RCC 7860 (cell line): ENCODE measurements at regions not wholly inside any gene's neighbourhood (a gene's known extent, or its start where the extent isn't known, plus 50 kb on each side); places are given as distances from the start of the nearest gene placed in this dataset.

Source experiments
- DNase-seq: peaks from one replicate; pipeline ENCODE4 v3.0.0-alpha.2; 2015; ENCODE audit warnings: low spot score
- FAIRE-seq: peaks from 2 replicates; lab custom pipeline; 2012; peaks lifted over from hg19 to GRCh38; lab: Jason Lieb, UNC

GRCh38 chr1:222014001-222014400, 272.1 kb upstream of the DUSP10 start:
- FAIRE-seq (no peak), DNase-seq (no peak)

- DNase-seq (no peak), FAIRE-seq (no peak)
These were observed 270.9 kb upstream of the DUSP10 start for GRCh38 chr1:222012816-222013215.

GRCh38 chr1:222010306-222010705, 268.4 kb upstream of the DUSP10 start:
- FAIRE-seq (no peak), DNase-seq (no peak)

- no peak for DNase-seq
- FAIRE-seq, result no peak
These were observed 267.3 kb upstream of the DUSP10 start for GRCh38 chr1:222009105-222009730.

GRCh38 chr1:222006715-222007114, 264.8 kb upstream of the DUSP10 start:
- FAIRE-seq, result no peak

GRCh38 chr1:222004784-222005183, 262.9 kb upstream of the DUSP10 start:
- no peak for DNase-seq
- FAIRE-seq, result no peak

More at GRCh38 chr1:222006715-222007114, 264.8 kb upstream of the DUSP10 start:
- no peak for DNase-seq

- DNase-seq (no peak), FAIRE-seq (no peak)
These were observed 262.1 kb upstream of the DUSP10 start for GRCh38 chr1:222004034-222004433.

- no peak for DNase-seq
- peak; percentile 51 for FAIRE-seq
These were observed 260.6 kb upstream of the DUSP10 start for GRCh38 chr1:222002503-222002902.

- FAIRE-seq (no peak), DNase-seq (no peak)
These were observed 258.2 kb upstream of the DUSP10 start for GRCh38 chr1:222000131-222000530.

- no peak for FAIRE-seq
These were observed 256.9 kb upstream of the DUSP10 start for GRCh38 chr1:221998781-221999180.

GRCh38 chr1:221998186-221998612, 256.3 kb upstream of the DUSP10 start:
- no peak for DNase-seq

More at GRCh38 chr1:221998781-221999180, 256.9 kb upstream of the DUSP10 start:
- DNase-seq, result no peak

GRCh38 chr1:221997012-221997411, 255.1 kb upstream of the DUSP10 start:
- FAIRE-seq (peak; percentile 88), DNase-seq (peak; percentile 74)

More at GRCh38 chr1:221998186-221998612, 256.3 kb upstream of the DUSP10 start:
- no peak for FAIRE-seq

- peak; percentile 35 for DNase-seq
- FAIRE-seq, result no peak
These were observed 253.1 kb upstream of the DUSP10 start for GRCh38 chr1:221994939-221995338.

- DNase-seq (peak; percentile 47), FAIRE-seq (no peak)
These were observed 252.4 kb upstream of the DUSP10 start for GRCh38 chr1:221994274-221994698.

- DNase-seq (no peak), FAIRE-seq (no peak)
These were observed 251.6 kb upstream of the DUSP10 start for GRCh38 chr1:221993444-221993948.

GRCh38 chr1:221992427-221992826, 250.5 kb upstream of the DUSP10 start:
- no peak for FAIRE-seq
- DNase-seq, result no peak

- FAIRE-seq (no peak), DNase-seq (peak; percentile 31)
These were observed 249.3 kb upstream of the DUSP10 start for GRCh38 chr1:221991221-221991620.

GRCh38 chr1:221989741-221990140, 247.9 kb upstream of the DUSP10 start:
- DNase-seq, result no peak
- FAIRE-seq, result no peak

- DNase-seq, result no peak
- FAIRE-seq, result no peak
These were observed 246.9 kb upstream of the DUSP10 start for GRCh38 chr1:221988829-221989228.

GRCh38 chr1:221987860-221988520, 246.1 kb upstream of the DUSP10 start:
- DNase-seq, result peak; percentile 74
- peak; percentile 81 for FAIRE-seq

GRCh38 chr1:221983444-221983843, 241.6 kb upstream of the DUSP10 start:
- no peak for FAIRE-seq

GRCh38 chr1:221981461-221981860, 239.6 kb upstream of the DUSP10 start:
- no peak for FAIRE-seq
- DNase-seq, result no peak

More at GRCh38 chr1:221983444-221983843, 241.6 kb upstream of the DUSP10 start:
- no peak for DNase-seq
